HT1080 (cell line): ENCODE measurements at regions not wholly inside any gene's neighbourhood (a gene's known extent, or its start where the extent isn't known, plus 50 kb on each side); places are given as distances from the start of the nearest gene placed in this dataset.
"Not testable (repeated sequence)": the region's sequence is repeated elsewhere in the genome, so short reads cannot be mapped to it uniquely, and the experiment has no call there.

Experiments used
- DNase-seq: peaks from one replicate; pipeline ENCODE4 v3.0.0-alpha.2; 2015; ENCODE audit warnings: low read depth

DNA sequence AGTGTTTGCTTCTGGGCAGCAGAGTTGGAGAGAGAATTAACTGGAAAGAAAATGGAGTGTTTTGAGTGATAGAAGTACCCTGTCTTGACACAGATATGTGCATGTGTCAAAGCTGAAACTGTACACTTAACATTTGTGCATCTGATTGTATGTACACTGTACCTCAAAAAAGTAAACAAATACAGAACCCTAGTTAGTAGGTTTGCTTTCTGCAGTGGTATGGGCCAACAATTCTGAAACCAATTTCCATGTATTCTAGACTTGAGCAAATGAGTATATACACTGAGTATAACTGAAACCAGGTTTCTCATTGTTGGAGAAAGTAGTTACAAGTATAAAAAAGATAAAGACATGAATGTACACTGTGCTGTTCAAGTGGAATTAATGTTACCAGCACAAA is 52.4 kb downstream of the ELAPOR2 start:
- no peak for DNase-seq

DNA sequence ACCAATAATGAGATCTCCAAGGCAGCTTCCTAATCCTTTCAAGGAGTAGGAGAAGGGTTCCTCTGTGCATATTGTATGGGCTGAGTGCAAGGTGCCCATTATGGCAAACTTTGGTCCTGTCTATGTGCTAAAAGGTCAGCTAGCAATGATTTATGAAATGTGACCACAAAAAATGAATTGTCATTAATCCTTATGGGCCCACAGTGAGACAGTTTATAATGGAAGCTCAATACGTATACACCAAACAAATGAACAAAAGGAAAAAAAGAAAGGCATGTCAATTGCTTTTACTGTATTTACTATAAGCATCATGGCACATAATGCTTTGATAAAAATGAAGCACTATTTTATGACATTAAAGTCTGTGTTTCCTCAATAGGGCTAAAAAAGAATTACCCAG is 54.5 kb downstream of the ELAPOR2 start:
- no peak for DNase-seq

DNA sequence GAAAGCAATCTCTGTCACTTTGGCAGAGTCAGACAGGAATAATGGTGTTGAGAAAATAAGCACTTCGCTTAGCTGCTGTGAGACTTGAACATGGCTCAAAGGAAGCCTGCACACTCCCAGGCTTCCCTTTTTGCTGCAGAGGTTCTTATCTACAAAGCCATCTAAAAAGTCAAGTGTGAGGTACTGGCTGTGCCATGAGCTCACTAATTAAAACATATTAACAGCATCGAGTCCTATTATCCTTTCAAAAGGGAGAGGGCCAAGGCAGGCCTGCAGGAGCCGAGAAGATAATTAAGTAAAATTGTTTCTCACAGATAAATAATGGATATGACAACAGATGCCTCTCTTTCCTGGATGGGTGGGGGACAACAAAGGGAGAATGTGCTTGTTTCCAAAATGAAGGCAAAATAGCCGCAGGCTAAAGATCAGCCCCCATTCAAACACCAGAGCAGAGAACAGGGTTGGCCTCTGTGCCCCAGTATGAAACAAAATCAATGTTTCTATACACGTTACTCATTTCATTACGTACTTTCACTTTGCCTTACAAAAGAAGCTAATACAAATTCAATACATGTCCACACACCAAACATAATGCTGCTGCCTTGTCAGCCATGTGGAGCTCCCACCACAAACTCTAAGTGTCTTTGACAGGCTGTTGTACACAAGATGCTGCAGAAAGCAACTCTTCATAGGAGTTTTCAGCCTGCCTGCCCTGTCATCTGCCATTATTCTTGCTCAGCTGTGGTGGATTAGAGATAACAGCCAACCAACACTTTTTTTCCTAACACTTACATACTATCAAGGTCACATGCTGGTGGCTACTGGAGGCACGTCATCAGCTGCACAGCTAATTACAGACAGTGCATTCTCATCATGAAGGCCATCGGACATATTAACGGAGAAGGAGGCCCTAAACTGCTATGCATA is 55.3 kb downstream of the ELAPOR2 start:
- no peak for DNase-seq

DNA sequence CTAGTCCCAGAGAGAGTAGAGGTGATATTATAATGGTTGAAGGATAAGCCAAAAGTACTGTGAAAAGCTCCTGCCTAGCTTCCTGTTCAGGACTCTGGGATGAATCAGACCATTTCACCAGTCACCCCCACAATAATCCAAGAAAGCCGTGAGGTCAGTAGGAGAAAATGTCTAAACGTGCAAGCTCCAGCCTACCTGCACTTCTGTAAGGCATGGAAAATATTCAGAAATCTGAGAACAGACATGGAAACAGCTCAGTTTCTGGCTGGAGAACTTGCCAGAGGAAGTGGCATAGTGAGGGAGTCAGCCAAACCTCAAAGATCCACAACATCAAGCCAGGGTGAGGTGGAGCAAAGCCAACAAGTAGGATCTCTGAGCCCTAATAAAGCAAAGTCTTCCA is 58.2 kb downstream of the ELAPOR2 start:
- peak; percentile 85 for DNase-seq

DNA sequence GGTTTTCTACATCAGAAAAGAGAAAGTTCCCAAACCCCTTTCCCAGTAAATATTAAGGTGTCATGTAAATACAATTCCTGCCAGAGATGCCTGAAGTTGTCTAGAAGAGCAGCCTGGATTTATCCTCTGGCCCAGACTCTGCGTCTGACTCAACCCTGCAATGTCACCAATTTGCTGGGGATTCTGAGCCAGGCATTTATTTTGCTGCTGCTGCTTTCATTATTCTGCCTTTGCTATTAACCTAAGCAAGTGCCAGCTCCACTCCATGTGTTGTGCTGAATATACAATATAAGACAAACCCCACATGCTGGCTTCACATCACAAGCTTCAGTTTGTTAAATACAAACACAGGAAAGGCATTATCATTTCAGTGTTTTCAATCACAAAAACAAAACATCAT is 59.1 kb downstream of the ELAPOR2 start:
- peak; percentile 21 for DNase-seq

DNA sequence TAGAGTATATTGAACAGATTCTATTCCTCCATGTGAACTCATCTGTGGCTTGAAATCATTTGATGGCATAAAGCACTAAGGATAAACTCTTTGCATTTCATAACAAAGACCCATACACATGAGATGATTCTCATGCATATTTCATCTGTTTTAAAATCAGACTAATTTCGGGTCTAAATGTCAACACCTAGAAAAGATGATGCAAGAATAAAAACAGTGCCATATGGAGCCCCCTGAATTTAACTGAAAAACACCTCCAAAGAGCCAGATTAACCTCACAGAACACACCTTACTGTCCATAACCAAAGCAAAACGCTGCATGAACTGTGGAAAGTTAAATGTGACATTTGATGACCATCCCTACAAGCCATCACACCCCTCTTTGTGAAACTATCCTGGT is 59.7 kb downstream of the ELAPOR2 start:
- DNase-seq: no peak

DNA sequence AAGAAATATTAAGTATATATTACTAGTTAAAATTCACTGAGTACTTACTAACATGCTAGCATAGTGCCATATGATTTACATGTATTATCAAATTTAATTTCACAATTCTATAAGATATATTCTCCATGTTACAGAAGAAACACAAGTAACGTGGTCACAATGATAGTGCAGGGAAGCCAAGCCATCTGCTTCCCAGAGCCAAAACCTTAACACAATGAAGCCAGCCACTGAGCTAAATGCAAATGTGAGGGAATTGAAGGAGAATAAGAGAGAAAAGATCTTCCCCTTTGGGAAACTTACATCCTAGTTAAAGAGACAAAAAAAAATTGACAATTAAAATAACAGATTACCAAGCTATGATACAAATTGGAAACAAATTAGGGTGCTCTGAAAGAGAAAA is 63.6 kb downstream of the ELAPOR2 start:
- DNase-seq: no peak

DNA sequence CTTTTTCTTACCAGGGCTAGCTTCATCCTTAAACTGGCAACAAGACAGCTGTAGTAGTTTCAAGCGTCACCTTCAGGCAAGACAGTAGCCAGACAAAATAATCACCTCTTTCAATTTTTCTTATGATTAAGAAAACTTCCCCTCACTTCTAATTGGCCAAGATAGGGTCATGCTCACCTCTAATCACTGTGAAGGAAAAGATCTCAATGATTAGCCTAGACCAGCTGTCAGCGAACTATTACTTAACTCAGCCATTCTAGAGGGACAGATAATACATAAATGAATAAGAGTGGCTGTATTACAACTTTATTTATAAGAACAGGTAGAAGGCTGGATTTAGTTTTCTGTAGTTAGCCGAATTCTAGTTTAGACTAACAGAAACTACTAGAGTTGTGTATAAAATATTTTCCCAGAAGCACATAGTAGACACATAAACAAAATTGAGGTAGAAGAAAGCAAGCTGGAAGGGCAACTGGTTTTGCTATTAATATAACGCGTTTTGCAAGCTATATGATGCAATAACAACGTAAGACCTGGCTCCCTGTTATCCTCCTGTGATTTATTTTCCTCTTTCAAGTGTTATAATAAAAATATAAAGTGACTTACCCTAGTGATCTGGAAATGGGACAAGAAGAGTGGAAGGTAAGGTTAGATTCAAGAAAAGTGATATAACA is 64.3 kb downstream of the ELAPOR2 start:
- DNase-seq: no peak

DNA sequence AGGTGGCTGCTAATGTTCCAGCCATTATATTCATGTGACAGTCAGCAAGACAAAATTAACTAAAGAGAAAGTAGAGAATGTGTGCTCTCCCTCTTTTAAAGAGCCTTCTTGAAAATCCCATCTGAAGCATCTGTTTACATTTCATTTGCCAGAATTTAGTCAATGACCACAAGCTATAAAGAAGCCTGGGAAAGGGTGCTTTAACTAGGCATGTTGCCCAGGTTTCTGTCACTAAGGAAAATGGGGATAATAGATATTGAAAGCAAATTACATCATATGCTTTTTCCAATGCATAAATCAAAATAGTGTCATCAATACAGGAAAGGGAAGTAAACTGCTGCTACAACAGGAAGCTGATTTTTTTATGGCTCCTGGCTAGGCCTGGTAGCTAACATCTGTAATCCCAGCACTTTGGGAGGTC is 67.7 kb downstream of the ELAPOR2 start:
- no peak for DNase-seq

DNA sequence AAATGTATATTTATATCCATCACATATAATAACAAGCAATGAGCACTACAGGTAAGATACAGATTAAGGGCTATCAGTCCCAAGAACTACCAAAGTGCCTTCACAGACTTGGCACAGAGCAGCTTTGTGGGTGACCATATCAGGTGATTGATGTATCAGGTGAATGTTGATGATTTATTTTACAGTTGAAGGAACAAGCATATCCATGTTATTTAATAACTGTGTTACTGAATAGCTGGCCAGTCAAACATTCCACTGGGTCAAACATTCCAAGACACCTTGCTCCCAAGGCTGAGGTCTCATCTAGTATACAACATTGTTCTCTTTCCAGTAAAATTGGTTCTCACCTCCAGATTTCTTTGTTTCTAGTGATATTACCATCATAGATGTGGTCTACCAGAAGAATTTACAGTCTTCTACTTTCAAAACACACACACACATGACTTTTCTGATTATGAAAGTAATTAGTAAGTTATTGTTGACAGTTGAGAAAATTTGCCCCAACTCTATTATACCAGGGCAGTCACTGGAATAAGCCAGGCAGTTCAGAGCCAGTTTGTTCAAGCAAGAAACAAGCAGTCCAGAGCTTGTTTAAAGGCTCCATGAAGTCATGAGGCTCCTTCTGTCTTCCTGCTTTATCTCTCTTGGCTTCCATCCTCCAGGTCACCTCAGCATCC is 68.2 kb downstream of the ELAPOR2 start:
- no peak for DNase-seq

DNA sequence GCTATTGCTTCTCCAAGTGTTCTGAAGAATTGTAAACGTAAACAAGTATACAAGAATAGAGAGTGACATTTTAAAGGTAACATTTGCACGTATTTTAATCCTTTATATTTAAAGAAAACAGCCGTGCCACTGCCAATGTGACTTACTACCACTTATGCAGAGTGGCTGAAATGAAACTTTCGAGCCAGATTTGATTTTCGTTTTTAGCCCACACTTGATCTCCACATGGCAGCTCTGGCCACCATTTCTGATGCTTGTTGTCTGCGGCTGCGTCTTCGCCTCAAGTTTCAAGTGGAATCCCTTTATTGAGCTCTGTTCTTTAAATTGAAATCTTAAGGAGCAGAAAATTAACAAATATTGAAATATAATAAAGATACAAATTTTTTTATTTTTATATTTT is 70.0 kb downstream of the ELAPOR2 start:
- no peak for DNase-seq

DNA sequence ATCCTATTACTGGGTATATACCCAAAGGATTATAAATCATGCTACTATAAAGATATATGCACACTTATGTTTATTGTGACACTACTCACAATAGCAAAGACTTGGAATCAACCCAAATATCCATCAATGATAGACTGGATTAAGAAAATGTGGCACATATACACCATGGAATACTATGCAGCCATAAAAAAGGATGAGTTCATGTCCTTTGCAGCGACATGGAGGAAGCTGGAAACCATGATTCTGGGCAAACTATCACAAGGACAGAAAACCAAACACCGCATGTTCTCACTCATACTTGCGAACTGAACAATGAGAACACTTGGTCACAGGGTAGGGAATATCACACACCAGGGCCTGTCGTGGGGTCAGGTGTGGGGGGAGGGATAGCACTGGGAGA is 71.6 kb downstream of the ELAPOR2 start:
- DNase-seq: not testable (repeated sequence)

DNA sequence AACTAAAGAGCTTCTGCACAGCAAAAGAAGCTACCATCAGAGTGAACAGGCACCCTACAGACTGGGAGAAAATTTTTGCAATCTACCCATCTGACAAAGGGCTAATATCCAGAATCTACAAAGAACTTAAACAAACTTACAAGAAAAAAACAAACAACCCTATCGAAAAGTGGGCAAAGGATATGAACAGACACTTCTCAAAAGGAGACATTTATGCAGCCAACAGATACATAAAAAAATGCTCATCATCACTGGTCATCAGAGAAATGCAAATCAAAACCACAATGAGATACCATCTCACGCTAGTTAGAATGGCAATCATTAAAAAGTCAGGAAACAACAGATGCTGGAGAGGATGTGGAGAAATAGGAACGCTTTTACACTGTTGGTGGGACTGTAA is 72.1 kb downstream of the ELAPOR2 start:
- DNase-seq: not testable (repeated sequence)

DNA sequence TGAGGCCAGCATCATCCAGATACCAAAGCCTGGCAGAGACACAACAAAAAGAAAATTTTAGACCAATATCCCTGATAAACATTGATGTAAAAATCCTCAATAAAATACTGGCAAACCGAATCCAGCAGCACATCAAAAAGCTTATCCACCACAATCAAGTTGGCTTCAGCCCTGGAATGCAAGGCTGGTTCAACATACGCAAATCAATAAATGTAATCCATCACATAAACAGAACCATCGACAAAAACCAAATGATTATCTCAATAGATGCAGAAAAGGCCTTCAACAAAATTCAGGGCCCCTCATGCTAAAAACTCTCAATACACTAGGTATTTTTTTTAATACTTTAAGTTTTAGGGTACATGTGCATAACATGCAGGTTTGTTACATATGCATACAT is 74.1 kb downstream of the ELAPOR2 start:
- DNase-seq: not testable (repeated sequence)

DNA sequence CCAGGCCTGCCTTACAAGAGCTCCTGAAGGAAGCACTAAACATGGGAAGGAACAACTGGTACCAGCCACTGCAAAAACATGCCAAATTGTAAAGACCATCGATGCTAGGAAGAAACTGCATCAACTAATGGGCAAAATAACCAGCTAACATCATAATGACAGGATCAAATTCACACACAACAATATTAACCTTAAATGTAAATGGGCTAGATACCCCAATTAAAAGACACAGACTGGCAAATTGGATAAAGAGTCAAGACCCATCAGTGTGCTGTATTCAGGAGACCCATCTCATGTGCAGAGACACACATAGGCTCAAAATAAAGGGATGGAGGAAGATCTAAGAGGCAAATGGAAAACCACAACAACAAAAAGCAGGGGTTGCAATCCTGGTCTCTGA is 75.8 kb downstream of the ELAPOR2 start:
- DNase-seq: not testable (repeated sequence)

DNA sequence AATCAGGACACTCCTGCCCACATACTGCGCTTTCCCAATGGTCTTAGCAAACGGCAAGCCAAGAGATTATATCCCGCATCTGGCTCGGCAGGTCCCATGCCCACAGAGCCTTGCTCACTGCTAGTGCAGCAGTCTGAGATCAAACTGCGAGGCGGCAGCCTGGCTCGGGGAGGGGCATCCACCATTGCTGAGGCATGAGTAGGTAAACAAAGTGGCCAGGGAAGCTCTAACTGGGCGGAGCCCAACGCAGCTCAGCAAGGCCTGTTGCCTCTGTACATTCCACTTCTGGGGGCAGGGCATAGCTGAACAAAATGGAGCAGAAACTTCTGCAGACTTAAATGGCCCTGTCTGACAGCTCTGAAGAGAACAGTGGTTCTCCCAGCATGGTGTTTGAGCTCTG is 77.5 kb downstream of the ELAPOR2 start:
- DNase-seq: not testable (repeated sequence)

DNA sequence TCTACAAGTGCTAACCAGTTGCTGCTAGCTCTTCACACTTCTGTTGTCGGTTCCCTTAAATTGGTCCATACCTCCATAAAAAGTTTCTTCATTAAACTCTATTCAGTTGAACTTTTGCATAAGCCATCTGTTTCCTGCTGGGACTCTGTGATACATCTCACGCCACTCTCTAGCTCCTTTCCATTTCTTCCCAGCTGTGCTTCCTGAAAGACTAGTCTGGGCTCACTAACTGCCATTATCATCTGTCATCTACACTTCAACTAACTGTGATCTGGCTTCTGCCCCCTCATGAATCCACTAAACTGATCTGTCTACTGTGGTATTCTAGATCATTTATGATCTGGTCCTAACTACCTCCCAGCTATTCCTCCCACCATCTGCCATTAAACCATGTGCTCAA is 78.3 kb downstream of the ELAPOR2 start:
- DNase-seq: no peak

DNA sequence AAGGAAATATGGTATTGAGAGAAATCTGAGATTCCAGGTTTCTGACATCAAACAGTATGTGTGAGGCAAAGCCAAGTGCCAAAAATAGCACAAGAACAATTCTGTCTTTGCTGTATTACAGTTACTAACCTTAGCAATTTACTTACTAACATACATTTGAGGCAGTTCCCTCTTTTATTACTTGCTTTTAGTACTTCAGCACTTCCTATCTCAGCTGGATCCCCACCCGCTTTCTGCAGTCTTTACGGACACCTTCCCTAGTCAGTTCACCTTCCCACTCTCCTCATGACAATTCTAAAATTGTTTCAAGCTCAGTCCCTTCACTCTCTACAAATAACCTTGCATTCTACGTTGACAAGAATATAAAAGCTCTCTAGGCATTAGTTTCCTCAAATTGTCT is 79.2 kb downstream of the ELAPOR2 start:
- DNase-seq: no peak

DNA sequence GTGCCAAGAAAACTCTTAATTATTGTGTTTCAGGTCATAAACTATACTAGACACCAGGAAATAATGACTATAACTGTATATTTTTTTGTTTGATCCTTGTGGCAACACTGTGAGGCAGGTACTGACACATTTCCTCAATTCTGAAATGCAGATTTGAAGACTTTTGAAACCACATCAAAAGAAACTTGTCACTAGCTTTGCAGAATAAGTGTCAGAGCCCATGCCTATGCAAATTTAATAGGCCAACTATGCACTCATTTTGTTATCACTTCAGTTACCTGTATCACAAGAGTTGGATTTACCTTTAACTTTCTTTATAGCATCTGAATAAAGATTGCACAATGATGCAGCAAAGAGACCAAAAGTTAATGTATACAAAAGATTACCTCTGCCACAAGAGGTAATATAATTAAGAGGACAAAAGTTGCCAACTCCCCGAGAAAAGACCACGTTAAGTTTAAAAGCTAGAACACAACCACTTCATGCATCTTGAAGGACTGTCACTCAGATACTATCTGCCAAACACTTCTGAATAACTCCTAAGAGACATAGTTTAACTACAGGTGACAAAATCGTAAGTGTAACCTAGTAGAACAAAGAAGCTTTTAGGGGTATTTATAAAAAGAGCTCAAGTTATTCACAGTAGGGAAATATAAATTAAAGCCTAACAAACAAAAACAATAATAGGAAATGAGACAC is 80.5 kb downstream of the ELAPOR2 start:
- DNase-seq: no peak

DNA sequence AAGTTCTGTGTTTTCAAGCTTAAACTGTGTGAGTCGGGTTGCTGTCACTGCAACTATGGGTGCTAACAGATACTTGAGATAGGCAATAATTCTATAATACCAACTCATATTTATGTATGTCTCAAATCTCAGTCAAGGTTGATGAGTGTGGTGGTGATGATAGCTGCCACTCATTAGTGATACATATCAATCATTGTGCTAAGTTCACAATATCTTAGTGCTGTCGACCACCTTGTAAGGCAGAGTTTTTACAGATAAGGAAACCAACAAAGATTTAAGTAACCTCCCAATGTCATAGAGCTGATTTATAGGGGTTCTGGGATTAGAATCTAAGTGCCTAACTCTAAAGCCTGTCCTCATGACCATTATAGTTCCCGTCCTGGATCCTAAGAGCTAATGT is 82.5 kb downstream of the ELAPOR2 start:
- no peak for DNase-seq

DNA sequence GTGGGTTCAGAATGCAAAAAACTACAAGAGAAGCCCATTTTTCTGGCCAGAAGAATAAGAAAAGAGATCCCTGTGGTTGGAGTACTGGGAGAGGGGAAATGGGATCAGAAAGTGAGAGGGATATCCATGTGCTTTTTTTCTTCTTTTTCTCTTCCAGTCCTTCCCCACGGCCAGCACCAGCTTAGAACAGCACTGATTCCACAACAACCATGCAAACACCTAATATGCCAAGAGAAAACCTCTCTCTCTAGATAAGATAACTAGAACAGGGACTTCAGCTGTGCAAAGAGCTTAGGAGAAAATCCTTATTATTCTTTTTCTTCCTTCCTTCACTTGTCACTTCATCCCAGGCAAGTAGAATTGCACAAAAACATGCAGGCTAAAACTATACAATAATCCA is 83.5 kb downstream of the ELAPOR2 start:
- DNase-seq: no peak

DNA sequence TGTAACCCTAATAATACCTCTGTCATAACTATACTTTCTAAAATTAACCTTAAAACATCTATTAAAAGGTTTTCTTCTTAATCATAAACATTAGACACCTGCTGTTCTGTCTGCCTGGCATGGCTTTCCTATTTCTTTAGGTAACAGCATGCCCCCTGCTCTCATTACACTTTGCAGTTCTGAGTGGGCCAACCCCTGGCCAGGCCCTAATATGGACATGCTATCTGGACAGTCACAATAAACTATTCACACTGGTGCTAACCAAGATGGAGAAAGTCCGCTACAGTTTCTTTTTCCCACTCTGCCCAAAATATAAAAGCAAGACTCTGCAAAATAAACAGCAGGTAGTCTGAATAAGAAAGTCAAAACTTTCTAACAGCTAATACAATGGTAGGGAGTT is 84.0 kb downstream of the ELAPOR2 start:
- DNase-seq: no peak
